Transverse colon (tissue), 4 donors: ENCODE measurements at regions not wholly inside any gene's neighbourhood (a gene's known extent, or its start where the extent isn't known, plus 50 kb on each side); places are given as distances from the start of the nearest gene placed in this dataset.

Source experiments
- DNase-seq: peaks from one replicate; pipeline ENCODE4 v3.0.0-alpha.2; 2019
- H3K27ac ChIP-seq, 4 donors: fragments of 200-600 bp; sonication (generic); 2 replicates each; pipeline ENCODE4 v1.5.1; 2016 to 2018; ENCODE audit warnings: inconsistent platforms in 4 of 4
- H3K27me3 ChIP-seq: fragments of 200-600 bp; sonication (generic); 2 replicates; pipeline ENCODE4 v1.5.1; 2017; ENCODE audit warnings: inconsistent platforms
- H3K36me3 ChIP-seq, 4 donors: fragments of 200-600 bp; sonication (generic); 2 replicates each; pipeline ENCODE4 v1.5.1; 2017 to 2019; ENCODE audit warnings: inconsistent platforms in 4 of 4
- H3K4me1 ChIP-seq, 4 donors: fragments of 200-600 bp; sonication (generic); 2 replicates each; pipeline ENCODE4 v1.5.1; 2017 to 2020; ENCODE audit warnings: inconsistent platforms in 4 of 4
- H3K4me3 ChIP-seq, 4 donors: fragments of 200-600 bp; sonication (generic); 1 replicate in 1 of 4; 2 replicates in 3 of 4; pipeline versions ENCODE4 v1.5.1 to v1.6.1; 2017 to 2019; ENCODE audit warnings: inconsistent platforms in 4 of 4
- H3K9me3 ChIP-seq, 2 donors: fragments of 200-600 bp; sonication (generic); 2 replicates each; pipeline ENCODE4 v1.5.1; 2017 to 2019; ENCODE audit warnings: inconsistent platforms in 2 of 2
- EP300 ChIP-seq: sonication (generic); formaldehyde crosslinking; IDR thresholded peaks from one replicate; pipeline ENCODE4 v1.6.1; 2017; ENCODE audit warnings: antibody characterized with exemption, low read depth
- POLR2A ChIP-seq: fragments of 450-650 bp; IDR thresholded peaks from one replicate; pipeline ENCODE4 v1.6.1; 2016; ENCODE audit warnings: antibody characterized with exemption, mild to moderate bottlenecking, moderate library complexity
- POLR2AphosphoS5 ChIP-seq, 3 donors: sonication (generic); formaldehyde crosslinking; IDR thresholded peaks; one replicate each; pipeline ENCODE4 v1.6.1; 2016; ENCODE audit warnings: antibody characterized with exemption in 3 of 3
- WGBS, 2 donors: methylation state at CpG; one replicate each; pipeline ENCODE4 v1.1.5; 2018; ENCODE audit warnings: low coverage in 1 of 2; 5-methylcytosine and 5-hydroxymethylcytosine counted together
- in situ Hi-C, 4 donors: fragments of 200-750 bp; cut with MboI; loops; one replicate each; pipeline versions ENCODE4 v1.15.0 to v1.15.1; 2017; ENCODE audit warnings: low sequenced_read_pairs in 3 of 4, low pct_ligation_motif_present in 1 of 4, low pct_unique_long_range_greater_than_20kb in 1 of 4
- intact Hi-C: fragments of 100-400 bp; cut with DNase I; formaldehyde crosslinking; loops from one replicate; pipeline ENCODE4 v1.15.1; 2023; ENCODE audit warnings: low total_unique reads
- TF ChIP-seq, protein P1 (sequence below), 5 experiments: fragments of 200-600 bp in 3 of 5; fragments of 450-650 bp in 2 of 5; sonication (generic) in 3 of 5; IDR thresholded peaks; 1 replicate in 2 of 5; 2 replicates in 3 of 5; pipeline ENCODE4 v1.5.1; 2016 to 2017; ENCODE audit warnings: antibody characterized with exemption in 5 of 5, inconsistent platforms in 3 of 5, mild to moderate bottlenecking in 2 of 5, moderate library complexity in 1 of 5

DNA sequence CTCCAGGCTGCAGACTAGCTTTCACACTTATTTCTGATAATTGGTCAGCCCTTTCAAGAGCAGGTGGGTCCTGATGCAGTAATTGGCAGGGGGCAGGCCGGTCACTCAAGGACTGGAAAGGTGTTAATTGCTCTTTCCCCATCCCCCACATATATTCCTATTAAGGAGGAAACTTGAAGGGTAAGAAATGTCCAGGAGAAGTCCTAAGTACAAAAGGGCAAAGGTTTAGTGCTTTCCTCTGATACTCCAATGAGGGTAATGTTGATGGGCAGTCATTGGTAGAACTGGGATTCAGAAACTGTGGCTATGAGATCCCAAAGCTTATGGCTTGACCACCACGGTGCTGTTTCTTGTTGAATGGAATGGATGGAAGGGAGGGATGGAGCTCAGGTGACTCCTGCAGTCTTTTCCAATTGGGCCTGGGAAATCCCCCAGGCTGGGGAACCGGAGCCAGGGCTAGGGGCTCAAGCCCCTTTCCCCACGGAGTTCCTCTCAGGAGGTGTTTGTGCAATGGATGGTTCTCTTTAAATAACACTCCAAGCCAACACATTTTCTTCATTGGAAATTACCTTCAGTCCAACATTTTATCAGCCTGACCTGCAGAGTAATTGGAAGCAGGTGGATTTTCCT lies 103.2 kb upstream of the ALDH1B1 start:
- WGBS, 2 donors, result 80% methylated on average over 1 to 4 of the region's 4 CpGs
- Histone ChIP-seq H3K27me3 (no peaks in the 10 kb centered on the region), H3K27ac (no peak overlapping the region), H3K36me3 (no peaks in the 10 kb centered on the region), H3K9me3 (no peaks in the 10 kb centered on the region), H3K4me1 (no peaks in the 10 kb centered on the region), H3K4me3 (no peak overlapping the region)
- intact Hi-C loops (no loop called here), in situ Hi-C loops (loop anchor here in 1 of 4 donors (10.0 kb wide), 1 partner anchor 55 kb away; no protein-coding TSS in a partner anchor)
- TF ChIP-seq, protein P1, sequence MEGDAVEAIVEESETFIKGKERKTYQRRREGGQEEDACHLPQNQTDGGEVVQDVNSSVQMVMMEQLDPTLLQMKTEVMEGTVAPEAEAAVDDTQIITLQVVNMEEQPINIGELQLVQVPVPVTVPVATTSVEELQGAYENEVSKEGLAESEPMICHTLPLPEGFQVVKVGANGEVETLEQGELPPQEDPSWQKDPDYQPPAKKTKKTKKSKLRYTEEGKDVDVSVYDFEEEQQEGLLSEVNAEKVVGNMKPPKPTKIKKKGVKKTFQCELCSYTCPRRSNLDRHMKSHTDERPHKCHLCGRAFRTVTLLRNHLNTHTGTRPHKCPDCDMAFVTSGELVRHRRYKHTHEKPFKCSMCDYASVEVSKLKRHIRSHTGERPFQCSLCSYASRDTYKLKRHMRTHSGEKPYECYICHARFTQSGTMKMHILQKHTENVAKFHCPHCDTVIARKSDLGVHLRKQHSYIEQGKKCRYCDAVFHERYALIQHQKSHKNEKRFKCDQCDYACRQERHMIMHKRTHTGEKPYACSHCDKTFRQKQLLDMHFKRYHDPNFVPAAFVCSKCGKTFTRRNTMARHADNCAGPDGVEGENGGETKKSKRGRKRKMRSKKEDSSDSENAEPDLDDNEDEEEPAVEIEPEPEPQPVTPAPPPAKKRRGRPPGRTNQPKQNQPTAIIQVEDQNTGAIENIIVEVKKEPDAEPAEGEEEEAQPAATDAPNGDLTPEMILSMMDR (IDR thresholded peaks at IDR 0.05), result no peak
- TF ChIP-seq POLR2AphosphoS5 (IDR thresholded peaks at IDR 0.05) (no peak), EP300 (no peak), POLR2A (no peak)
- DNase-seq, result no peak

DNA sequence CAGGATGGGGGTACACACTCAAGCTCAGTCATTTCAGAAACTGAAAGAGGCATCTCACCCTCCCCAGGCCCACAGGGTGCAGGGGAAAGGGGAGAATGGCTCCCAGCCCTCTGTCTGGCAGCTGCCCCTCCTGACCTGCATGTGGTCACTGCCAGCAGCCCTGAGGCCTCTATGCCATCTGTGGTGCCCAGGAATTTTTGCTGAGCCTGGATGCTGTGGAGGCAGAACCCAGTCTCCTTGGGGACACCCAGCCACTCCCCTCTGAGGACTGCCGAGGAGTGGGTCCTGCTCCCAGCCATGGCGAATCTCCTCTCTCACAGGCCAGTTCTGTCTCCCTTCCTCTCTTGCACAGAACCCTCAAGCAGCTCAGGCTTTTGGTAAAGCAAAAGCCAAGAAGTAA lies 104.0 kb upstream of the ALDH1B1 start:
- Histone ChIP-seq H3K36me3 (no peaks in the 10 kb centered on the region), H3K9me3 (no peaks in the 10 kb centered on the region), H3K4me3 (no peak overlapping the region), H3K27me3 (no peaks in the 10 kb centered on the region), H3K27ac (no peak overlapping the region), H3K4me1 (no peaks in the 10 kb centered on the region)
- WGBS, 2 donors, result 80% methylated on average over 2 of the region's 2 CpGs; no CpG with 5 or more reads in 1 of the 2 donors
- TF ChIP-seq EP300 (no peak), POLR2AphosphoS5 (IDR thresholded peaks at IDR 0.05) (no peak), POLR2A (no peak)
- TF ChIP-seq, protein P1 (IDR thresholded peaks at IDR 0.05), result no peak
- intact Hi-C loops (no loop called here), in situ Hi-C loops (loop anchor here in 1 of 4 donors (10.0 kb wide), 1 partner anchor 56 kb away; no protein-coding TSS in a partner anchor)
- DNase-seq, result no peak

DNA sequence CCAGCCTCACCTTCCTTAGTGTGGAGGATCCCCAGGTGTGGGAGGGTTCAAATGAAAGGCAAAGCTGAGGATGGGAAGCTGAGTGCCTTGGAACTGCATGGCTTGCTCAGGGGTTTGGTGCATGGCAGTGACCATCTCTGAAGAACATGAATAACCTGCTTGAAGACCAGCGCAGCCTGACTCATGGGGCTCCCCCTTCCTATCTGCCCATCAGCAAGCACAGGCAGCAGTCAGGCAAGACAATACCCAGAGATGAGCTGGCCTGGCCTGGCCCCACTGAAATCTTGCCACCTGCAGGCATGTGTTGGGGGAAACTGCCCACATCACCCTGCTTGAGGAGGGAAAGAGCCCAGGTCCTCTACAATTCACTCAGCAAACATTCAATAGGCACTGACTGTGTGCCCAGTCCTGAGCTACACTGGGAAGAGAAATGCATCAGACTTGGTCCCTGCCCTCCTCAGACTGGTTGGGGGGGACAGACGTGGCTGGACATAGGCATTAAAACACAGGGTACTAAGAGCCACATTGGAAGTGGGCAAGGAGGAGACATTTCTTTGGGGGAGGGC lies 105.0 kb upstream of the ALDH1B1 start:
- H3K36me3 ChIP-seq, result no peaks in the 10 kb centered on the region
- WGBS, 2 donors, result 76% methylated on average over 2 of the region's 2 CpGs; no CpG with 5 or more reads in 1 of the 2 donors
- H3K4me3 ChIP-seq, result no peak overlapping the region
- no peaks in the 10 kb centered on the region for H3K9me3 ChIP-seq
- no peak overlapping the region for H3K27ac ChIP-seq
- no peaks in the 10 kb centered on the region for H3K27me3 ChIP-seq
- no peak for DNase-seq
- no peak for TF ChIP-seq POLR2AphosphoS5 (IDR thresholded peaks at IDR 0.05)
- no peak for TF ChIP-seq EP300
- no peak for TF ChIP-seq POLR2A
- TF ChIP-seq, protein P1 (IDR thresholded peaks at IDR 0.05), result no peak
- H3K4me1 ChIP-seq, result no peaks in the 10 kb centered on the region
- in situ Hi-C loops (loop anchor here in 1 of 4 donors (10.0 kb wide), 1 partner anchor 57 kb away; no protein-coding TSS in a partner anchor), intact Hi-C loops (no loop called here)

DNA sequence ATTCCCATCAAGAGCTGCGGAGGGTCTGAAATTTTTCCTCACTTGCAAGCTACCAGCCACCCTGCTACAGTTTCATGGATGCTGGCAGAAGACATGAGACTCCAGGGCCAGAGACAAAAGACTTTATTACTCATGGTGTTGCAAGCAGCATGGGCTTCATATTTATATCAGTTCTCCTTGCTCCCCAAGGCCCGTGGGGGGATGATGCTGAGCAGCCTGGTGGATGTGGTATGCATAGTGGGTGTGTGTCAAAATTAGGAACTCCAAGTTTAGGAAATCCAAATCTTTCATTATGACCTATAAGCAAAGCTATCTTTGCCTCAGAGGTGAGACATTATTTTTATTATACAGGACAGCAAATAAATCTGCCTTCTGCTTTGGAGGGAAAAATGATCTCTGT lies 105.7 kb upstream of the ALDH1B1 start:
- H3K4me1 ChIP-seq, result no peaks in the 10 kb centered on the region
- no peak for DNase-seq
- TF ChIP-seq POLR2A (no peak), EP300 (no peak), POLR2AphosphoS5 (IDR thresholded peaks at IDR 0.05) (no peak)
- TF ChIP-seq, protein P1 (IDR thresholded peaks at IDR 0.05), result no peak
- no peak overlapping the region for H3K4me3 ChIP-seq
- intact Hi-C loops (no loop called here), in situ Hi-C loops (loop anchor here in 1 of 4 donors (10.0 kb wide), 1 partner anchor 58 kb away; no protein-coding TSS in a partner anchor)
- WGBS, 2 donors, result 76 to 92% methylated on average over 1 to 2 of the region's 2 CpGs
- no peak overlapping the region for H3K27ac ChIP-seq
- H3K9me3 ChIP-seq, result no peaks in the 10 kb centered on the region
- no peaks in the 10 kb centered on the region for H3K36me3 ChIP-seq
- H3K27me3 ChIP-seq, result no peaks in the 10 kb centered on the region
